CD4-positive, alpha-beta T cell treated with Interleukin-17A for 4 hours (primary cell): ENCODE measurements at regions not wholly inside any gene's neighbourhood (a gene's known extent, or its start where the extent isn't known, plus 50 kb on each side); places are given as distances from the start of the nearest gene placed in this dataset.

Experiments used
- DNase-seq: peaks from one replicate; pipeline ENCODE4 v3.0.0-alpha.2; 2020; ENCODE audit warnings: mixed read lengths

- no peak for DNase-seq
These were observed 374.9 kb upstream of the TNC start for GRCh38 chr9:115492869-115493268.

- DNase-seq, result no peak
These were observed 376.4 kb upstream of the TNC start for GRCh38 chr9:115494393-115494792.

- no peak for DNase-seq
These were observed 377.2 kb upstream of the TNC start for GRCh38 chr9:115495052-115495635.

- DNase-seq, result no peak
These were observed 377.9 kb upstream of the TNC start for GRCh38 chr9:115495836-115496235.

GRCh38 chr9:115498303-115498702, 380.3 kb upstream of the TNC start:
- no peak for DNase-seq

GRCh38 chr9:115507148-115507547, 389.2 kb upstream of the TNC start:
- DNase-seq, result no peak

GRCh38 chr9:115513148-115513547, 395.2 kb upstream of the TNC start:
- no peak for DNase-seq

- DNase-seq, result no peak
These were observed 396.5 kb upstream of the TNC start for GRCh38 chr9:115514454-115514853.

- no peak for DNase-seq
These were observed 399.5 kb upstream of the TNC start for GRCh38 chr9:115517335-115518075.

- DNase-seq, result no peak
These were observed 402.7 kb upstream of the TNC start for GRCh38 chr9:115520646-115521045.

- DNase-seq, result no peak
These were observed 405.0 kb upstream of the TNC start for GRCh38 chr9:115522912-115523311.

- peak; percentile 5 for DNase-seq
These were observed 406.6 kb upstream of the TNC start for GRCh38 chr9:115524453-115525059.

- no peak for DNase-seq
These were observed 407.4 kb upstream of the TNC start for GRCh38 chr9:115525111-115526058.

GRCh38 chr9:115531410-115532125, 413.6 kb upstream of the TNC start:
- no peak for DNase-seq

GRCh38 chr9:115533511-115533910, 415.6 kb upstream of the TNC start:
- no peak for DNase-seq

GRCh38 chr9:115540091-115540490, 422.1 kb upstream of the TNC start:
- DNase-seq, result no peak

GRCh38 chr9:115543511-115543910, 425.6 kb upstream of the TNC start:
- DNase-seq, result no peak

GRCh38 chr9:115548609-115549260, 430.8 kb upstream of the TNC start:
- DNase-seq, result no peak

- DNase-seq, result no peak
These were observed 433.4 kb upstream of the TNC start for GRCh38 chr9:115551396-115551795.

GRCh38 chr9:115553060-115553773, 435.3 kb upstream of the TNC start:
- no peak for DNase-seq

GRCh38 chr9:115556432-115556831, 438.5 kb upstream of the TNC start:
- DNase-seq, result no peak
